ENCODE measurements at regions not wholly inside any gene's neighbourhood (a gene's known extent, or its start where the extent isn't known, plus 50 kb on each side); places are given as distances from the start of the nearest gene placed in this dataset.

DNA sequence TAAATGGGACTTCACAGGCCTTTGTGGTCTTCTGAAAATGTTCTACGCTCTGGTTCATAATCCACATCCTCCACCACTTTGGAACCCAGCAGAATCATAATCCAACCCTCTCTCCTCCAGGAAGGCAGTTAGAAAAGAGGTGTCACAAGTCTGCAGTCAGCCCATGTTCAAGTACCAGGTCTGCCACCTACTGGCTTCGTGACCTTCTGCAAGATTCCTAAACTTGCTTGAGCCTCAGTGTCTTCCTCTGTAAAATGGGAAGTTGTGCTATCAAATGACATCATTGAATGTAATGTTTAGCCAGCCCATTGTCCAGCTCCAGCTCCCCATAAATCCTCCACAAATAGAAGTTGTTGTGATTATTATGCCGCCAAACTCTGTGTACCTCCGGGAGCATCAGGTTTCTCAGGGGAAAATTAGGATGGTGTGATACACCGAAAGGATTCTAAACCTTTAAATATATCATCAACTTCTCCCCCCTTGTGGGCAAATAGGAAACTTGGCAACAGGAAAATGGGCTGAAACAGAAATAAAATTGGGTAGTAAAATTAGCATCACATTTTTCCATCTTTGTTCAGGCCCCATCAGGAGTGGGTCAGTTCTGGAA lies 109.7 kb downstream of the NUFIP1 start (continued):
- TF ChIP-seq SP4 (IDR thresholded peaks at IDR 0.05; ENCODE audit: low read length) (no peak), EZH2 (IDR thresholded peaks at IDR 0.05; ENCODE audit: low read depth, low read length, severe bottlenecking) (no peak), HDAC2 (IDR thresholded peaks at IDR 0.05; ENCODE audit: borderline replicate concordance in 1 of 2, low read depth in 2 of 2, low read length in 2 of 2) (peak in 1 of 2 experiments; percentile 68; a peak in 1 of 4 replicates), SAP30 (IDR thresholded peaks at IDR 0.05; ENCODE audit: insufficient read depth, insufficient replicate concordance, low read length) (no peak), CBX8 (IDR thresholded peaks at IDR 0.05; ENCODE audit: borderline replicate concordance, low read depth, low read length) (no peak), JUN (IDR thresholded peaks at IDR 0.05; ENCODE audit: low read depth, low read length) (no peak), RFX5 (IDR thresholded peaks at IDR 0.05; ENCODE audit: borderline replicate concordance, low read depth, low read length) (no peak), RBBP5 (IDR thresholded peaks at IDR 0.05; ENCODE audit: borderline replicate concordance, low read depth, low read length) (no peak), TEAD4 (IDR thresholded peaks at IDR 0.05; ENCODE audit: low read depth, low read length) (no peak), GTF2F1 (IDR thresholded peaks at IDR 0.05; ENCODE audit: borderline replicate concordance, low read depth, low read length) (no peak), RNF2 (IDR thresholded peaks at IDR 0.05; ENCODE audit: borderline replicate concordance, low read depth, low read length, missing control alignments, poor library complexity, severe bottlenecking) (no peak), TBP (IDR thresholded peaks at IDR 0.05; ENCODE audit: low read depth, low read length) (no peak), KDM1A (IDR thresholded peaks at IDR 0.05; ENCODE audit: borderline replicate concordance, low read length) (peak; percentile 97), CEBPB (IDR thresholded peaks at IDR 0.05; ENCODE audit: low read depth, low read length) (no peak), SP1 (IDR thresholded peaks at IDR 0.05; ENCODE audit: low read depth, low read length) (no peak), MAFK (IDR thresholded peaks at IDR 0.05; ENCODE audit: low read depth, low read length) (no peak), BRCA1 (IDR thresholded peaks at IDR 0.05; ENCODE audit: low read depth, low read length) (no peak), CTBP2 (IDR thresholded peaks at IDR 0.05; ENCODE audit: borderline replicate concordance, insufficient read depth, insufficient read length, low read length) (no peak), SIN3A (conservative IDR thresholded peaks at IDR 0.05 in 1 of 2, IDR thresholded peaks at IDR 0.05 in 1 of 2; ENCODE audit: low read depth in 1 of 2, low read length in 2 of 2) (no peak)
- TF ChIP-seq, protein P1, sequence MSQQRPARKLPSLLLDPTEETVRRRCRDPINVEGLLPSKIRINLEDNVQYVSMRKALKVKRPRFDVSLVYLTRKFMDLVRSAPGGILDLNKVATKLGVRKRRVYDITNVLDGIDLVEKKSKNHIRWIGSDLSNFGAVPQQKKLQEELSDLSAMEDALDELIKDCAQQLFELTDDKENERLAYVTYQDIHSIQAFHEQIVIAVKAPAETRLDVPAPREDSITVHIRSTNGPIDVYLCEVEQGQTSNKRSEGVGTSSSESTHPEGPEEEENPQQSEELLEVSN (IDR thresholded peaks at IDR 0.05): no peak
- TF ChIP-seq, protein P2, sequence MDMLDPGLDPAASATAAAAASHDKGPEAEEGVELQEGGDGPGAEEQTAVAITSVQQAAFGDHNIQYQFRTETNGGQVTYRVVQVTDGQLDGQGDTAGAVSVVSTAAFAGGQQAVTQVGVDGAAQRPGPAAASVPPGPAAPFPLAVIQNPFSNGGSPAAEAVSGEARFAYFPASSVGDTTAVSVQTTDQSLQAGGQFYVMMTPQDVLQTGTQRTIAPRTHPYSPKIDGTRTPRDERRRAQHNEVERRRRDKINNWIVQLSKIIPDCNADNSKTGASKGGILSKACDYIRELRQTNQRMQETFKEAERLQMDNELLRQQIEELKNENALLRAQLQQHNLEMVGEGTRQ (IDR thresholded peaks at IDR 0.05; ENCODE audit: low read length): no peak
